CD4-positive, alpha-beta T cell treated with Interleukin-1 beta for 1 hour (primary cell): ENCODE measurements at regions not wholly inside any gene's neighbourhood (a gene's known extent, or its start where the extent isn't known, plus 50 kb on each side); places are given as distances from the start of the nearest gene placed in this dataset.

ENCODE experiments used
- DNase-seq, 2 donors: peaks; one replicate each; pipeline ENCODE4 v3.0.0-alpha.2; 2020 to 2022

GRCh38 chr22:22825213-22825593, 62.4 kb upstream of the IGLL5 start:
- DNase-seq = no peak

GRCh38 chr22:22827187-22827939, 60.3 kb upstream of the IGLL5 start:
- DNase-seq = no peak

GRCh38 chr22:22830193-22830592, 57.4 kb upstream of the IGLL5 start:
- DNase-seq = no peak

GRCh38 chr22:22830957-22831688, 56.5 kb upstream of the IGLL5 start:
- no peak for DNase-seq

- no peak for DNase-seq
These were observed 54.6 kb upstream of the IGLL5 start for GRCh38 chr22:22833059-22833458.

GRCh38 chr22:22833488-22833887, 54.1 kb upstream of the IGLL5 start:
- DNase-seq = no peak

- no peak for DNase-seq
These were observed 53.4 kb upstream of the IGLL5 start for GRCh38 chr22:22834204-22834603.

- DNase-seq = no peak
These were observed 52.8 kb upstream of the IGLL5 start for GRCh38 chr22:22834783-22835182.

GRCh38 chr22:22835242-22835641, 52.4 kb upstream of the IGLL5 start:
- DNase-seq = no peak

- no peak for DNase-seq
These were observed 51.8 kb upstream of the IGLL5 start for GRCh38 chr22:22835771-22836291.

GRCh38 chr22:22836635-22837034, 51.0 kb upstream of the IGLL5 start:
- peak in 1 of 2 donors; percentile 39 for DNase-seq
